HG02938 (cell line): ENCODE measurements at regions not wholly inside any gene's neighbourhood (a gene's known extent, or its start where the extent isn't known, plus 50 kb on each side); places are given as distances from the start of the nearest gene placed in this dataset.

ENCODE experiments used
- ATAC-seq: cut with Tn5 transposase; IDR thresholded peaks from one replicate; pipeline ENCODE4 v1.9.1; 2021; ENCODE audit warnings: mild to moderate bottlenecking, moderate library complexity; ENCODE audit not compliant: unreplicated experiment

GRCh38 chr7:49344556-49344955 lies 420.2 kb downstream of the CDC14C start:
- no peak for ATAC-seq

GRCh38 chr7:49346195-49346899 lies 422.0 kb downstream of the CDC14C start:
- ATAC-seq, result no peak

GRCh38 chr7:49367072-49367471 lies 406.4 kb upstream of the VWC2 start:
- ATAC-seq, result no peak

GRCh38 chr7:49371771-49372170 lies 401.7 kb upstream of the VWC2 start:
- no peak for ATAC-seq

- no peak for ATAC-seq
These were observed 396.5 kb upstream of the VWC2 start for GRCh38 chr7:49376817-49377375.

- no peak for ATAC-seq
These were observed 386.6 kb upstream of the VWC2 start for GRCh38 chr7:49386792-49387191.

GRCh38 chr7:49389871-49390479 lies 383.5 kb upstream of the VWC2 start:
- ATAC-seq, result no peak

GRCh38 chr7:49396229-49396628 lies 377.2 kb upstream of the VWC2 start:
- no peak for ATAC-seq

GRCh38 chr7:49397750-49398149 lies 375.7 kb upstream of the VWC2 start:
- ATAC-seq, result no peak

GRCh38 chr7:49398236-49398635 lies 375.2 kb upstream of the VWC2 start:
- no peak for ATAC-seq

GRCh38 chr7:49398746-49399145 lies 374.7 kb upstream of the VWC2 start:
- no peak for ATAC-seq

- ATAC-seq, result no peak
These were observed 372.4 kb upstream of the VWC2 start for GRCh38 chr7:49400891-49401550.

- no peak for ATAC-seq
These were observed 369.6 kb upstream of the VWC2 start for GRCh38 chr7:49403844-49404243.

- no peak for ATAC-seq
These were observed 366.2 kb upstream of the VWC2 start for GRCh38 chr7:49407205-49407604.

GRCh38 chr7:49417034-49417433 lies 356.4 kb upstream of the VWC2 start:
- no peak for ATAC-seq

- ATAC-seq, result no peak
These were observed 354.5 kb upstream of the VWC2 start for GRCh38 chr7:49418963-49419362.

- ATAC-seq, result no peak
These were observed 350.9 kb upstream of the VWC2 start for GRCh38 chr7:49422564-49422963.

- no peak for ATAC-seq
These were observed 349.3 kb upstream of the VWC2 start for GRCh38 chr7:49424109-49424508.

- ATAC-seq, result no peak
These were observed 348.1 kb upstream of the VWC2 start for GRCh38 chr7:49425277-49425818.

GRCh38 chr7:49432254-49432653 lies 341.2 kb upstream of the VWC2 start:
- ATAC-seq, result no peak

- no peak for ATAC-seq
These were observed 339.6 kb upstream of the VWC2 start for GRCh38 chr7:49433794-49434193.

- no peak for ATAC-seq
These were observed 338.6 kb upstream of the VWC2 start for GRCh38 chr7:49434846-49435245.
